Fibroblast of lung (primary cell): ENCODE measurements at regions not wholly inside any gene's neighbourhood (a gene's known extent, or its start where the extent isn't known, plus 50 kb on each side); places are given as distances from the start of the nearest gene placed in this dataset.

Experiments
- DNase-seq, 2 donors: peaks; one replicate each; pipeline versions ENCODE4 v3.0.0 to v3.0.0-alpha.2; 2010; ENCODE audit warnings: low read depth in 2 of 2
- H2AFZ ChIP-seq: 2 replicates; pipeline ENCODE4 v1.5.1; 2012; ENCODE audit warnings: low read length, control low read depth, inconsistent platforms
- H3K27ac ChIP-seq: 2 replicates; pipeline ENCODE4 v1.5.1; 2011; ENCODE audit warnings: low read length, control low read depth; ENCODE audit not compliant: insufficient read depth
- H3K27me3 ChIP-seq: 2 replicates; pipeline ENCODE4 v1.5.1; 2011; ENCODE audit warnings: mild to moderate bottlenecking, low read length; ENCODE audit not compliant: control insufficient read depth, insufficient read depth
- H3K36me3 ChIP-seq: 2 replicates; pipeline ENCODE4 v1.5.1; 2011; ENCODE audit warnings: low read length; ENCODE audit not compliant: control insufficient read depth, insufficient read depth
- H3K4me1 ChIP-seq: 2 replicates; pipeline ENCODE4 v1.5.1; 2011; ENCODE audit warnings: low read length; ENCODE audit not compliant: control insufficient read depth, insufficient read depth; ENCODE audit errors: extremely low read depth
- H3K4me2 ChIP-seq: 2 replicates; pipeline ENCODE4 v1.5.1; 2011; ENCODE audit warnings: low read length, control low read depth; ENCODE audit not compliant: insufficient read depth; ENCODE audit errors: extremely low read depth
- H3K4me3 ChIP-seq, 4 experiments: fragments of 200-600 bp in 1 of 4; sonication (generic) in 1 of 4; replicated peaks in 1 of 4; 2 replicates each; pipeline ENCODE4 v1.5.1; 2011 to 2016; ENCODE audit warnings: low read length in 4 of 4, low read depth in 3 of 4, mild to moderate bottlenecking in 3 of 4, control low read depth in 2 of 4, inconsistent platforms in 1 of 4, mixed read lengths in 1 of 4; ENCODE audit not compliant: insufficient read depth in 1 of 4; ENCODE audit errors: control extremely low read depth in 1 of 4
- H3K79me2 ChIP-seq: 2 replicates; pipeline ENCODE4 v1.5.1; 2012; ENCODE audit warnings: mild to moderate bottlenecking, low read length, inconsistent platforms; ENCODE audit not compliant: control insufficient read depth, insufficient read depth
- H3K9ac ChIP-seq: 2 replicates; pipeline ENCODE4 v1.5.1; 2011; ENCODE audit warnings: mild to moderate bottlenecking, low read length, control low read depth; ENCODE audit not compliant: insufficient read depth
- H3K9me3 ChIP-seq: 2 replicates; pipeline ENCODE4 v1.5.1; 2012; ENCODE audit warnings: low read depth, low read length; ENCODE audit not compliant: control insufficient read depth, insufficient read depth
- H4K20me1 ChIP-seq: 2 replicates; pipeline ENCODE4 v1.5.1; 2011; ENCODE audit warnings: low read length; ENCODE audit not compliant: control insufficient read depth, insufficient read depth; ENCODE audit errors: extremely low read depth
- EZH2 ChIP-seq: IDR thresholded peaks from 2 replicates; pipeline ENCODE4 v1.5.1; 2012; ENCODE audit warnings: low read length, control low read depth, mild to moderate bottlenecking; ENCODE audit errors: missing control alignments
- TF ChIP-seq, protein P1 (sequence below), 2 donors: IDR thresholded peaks in 1 of 2; conservative IDR thresholded peaks in 1 of 2; 1 replicate in 1 of 2; 2 replicates in 1 of 2; pipeline ENCODE4 v1.5.1; 2011 to 2012; ENCODE audit warnings: low read length in 2 of 2, control low read depth in 1 of 2, inconsistent platforms in 1 of 2, low read depth in 1 of 2, mild to moderate bottlenecking in 1 of 2

DNA sequence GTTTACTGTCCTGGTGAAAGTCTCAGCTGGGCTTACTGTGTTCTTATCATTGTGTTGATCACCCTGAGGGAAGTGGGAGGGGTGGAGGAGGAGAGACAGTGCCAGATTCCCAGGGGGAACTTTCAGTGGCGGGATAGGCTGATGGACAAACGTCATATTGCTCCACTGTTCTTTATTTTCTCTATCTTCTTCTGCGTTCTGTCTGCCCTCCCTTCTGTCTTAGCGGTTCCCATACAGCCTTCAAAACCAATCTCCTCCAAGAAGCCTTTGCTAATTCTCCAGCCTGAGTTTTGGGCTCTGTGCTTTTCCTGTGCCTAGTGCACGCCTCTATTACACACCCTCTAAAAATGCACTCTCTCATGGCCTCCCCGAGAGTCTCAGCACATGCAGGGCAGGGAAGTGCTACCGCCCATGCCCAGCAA is 448.7 kb upstream of the FAT1 start:
- peak overlapping the region; percentile 33 for H3K4me2 ChIP-seq
- DNase-seq = peak; percentile 73 to 80

DNA sequence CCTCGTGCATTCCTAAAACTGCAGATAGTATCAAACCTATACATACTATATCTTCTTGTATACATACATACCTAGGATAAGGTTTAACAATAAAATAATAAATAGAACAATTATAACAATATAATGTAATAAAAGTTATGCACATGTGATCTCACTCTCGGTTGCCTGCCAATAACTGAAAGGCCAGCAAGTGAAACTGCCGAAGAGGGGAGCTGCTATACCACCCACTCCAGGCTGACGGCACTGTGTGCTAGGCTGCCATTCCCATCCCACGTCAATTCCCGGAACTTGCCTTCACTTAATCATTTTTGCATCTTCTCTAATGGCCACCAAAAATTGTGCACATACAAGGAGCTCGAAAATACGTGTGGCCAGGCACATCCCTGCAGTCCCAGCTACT is 451.1 kb upstream of the FAT1 start:
- Histone ChIP-seq H4K20me1 (no peaks in the 10 kb centered on the region), H3K27ac (no peak overlapping the region), H2AFZ (no peak overlapping the region), H3K4me1 (peaks cover 4% of the 10 kb centered on the region), H3K4me3 (no peak overlapping the region), H3K4me2 (no peak overlapping the region), H3K27me3 (peaks cover under 1% of the 10 kb centered on the region), H3K36me3 (no peaks in the 10 kb centered on the region), H3K9ac (no peak overlapping the region), H3K79me2 (no peaks in the 10 kb centered on the region), H3K9me3 (no peaks in the 10 kb centered on the region)
- DNase-seq = no peak
- TF ChIP-seq EZH2 = no peak
- TF ChIP-seq, protein P1, sequence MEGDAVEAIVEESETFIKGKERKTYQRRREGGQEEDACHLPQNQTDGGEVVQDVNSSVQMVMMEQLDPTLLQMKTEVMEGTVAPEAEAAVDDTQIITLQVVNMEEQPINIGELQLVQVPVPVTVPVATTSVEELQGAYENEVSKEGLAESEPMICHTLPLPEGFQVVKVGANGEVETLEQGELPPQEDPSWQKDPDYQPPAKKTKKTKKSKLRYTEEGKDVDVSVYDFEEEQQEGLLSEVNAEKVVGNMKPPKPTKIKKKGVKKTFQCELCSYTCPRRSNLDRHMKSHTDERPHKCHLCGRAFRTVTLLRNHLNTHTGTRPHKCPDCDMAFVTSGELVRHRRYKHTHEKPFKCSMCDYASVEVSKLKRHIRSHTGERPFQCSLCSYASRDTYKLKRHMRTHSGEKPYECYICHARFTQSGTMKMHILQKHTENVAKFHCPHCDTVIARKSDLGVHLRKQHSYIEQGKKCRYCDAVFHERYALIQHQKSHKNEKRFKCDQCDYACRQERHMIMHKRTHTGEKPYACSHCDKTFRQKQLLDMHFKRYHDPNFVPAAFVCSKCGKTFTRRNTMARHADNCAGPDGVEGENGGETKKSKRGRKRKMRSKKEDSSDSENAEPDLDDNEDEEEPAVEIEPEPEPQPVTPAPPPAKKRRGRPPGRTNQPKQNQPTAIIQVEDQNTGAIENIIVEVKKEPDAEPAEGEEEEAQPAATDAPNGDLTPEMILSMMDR (conservative IDR thresholded peaks at IDR 0.05 in 1 of 2, IDR thresholded peaks at IDR 0.05 in 1 of 2; ENCODE audit: low read depth in 1 of 2, low read length in 2 of 2) = no peak

More for the DNA sequence above, 448.7 kb upstream of the FAT1 start:
- H3K9ac ChIP-seq = no peak overlapping the region
- H3K36me3 ChIP-seq = no peaks in the 10 kb centered on the region
- H3K27me3 ChIP-seq = no peaks in the 10 kb centered on the region
- H4K20me1 ChIP-seq = no peaks in the 10 kb centered on the region
- no peak overlapping the region for H2AFZ ChIP-seq
- H3K4me3 ChIP-seq = peak overlapping the region in 1 of 4 experiments; percentile 6
- TF ChIP-seq EZH2 = no peak
- TF ChIP-seq, protein P1 (conservative IDR thresholded peaks at IDR 0.05 in 1 of 2, IDR thresholded peaks at IDR 0.05 in 1 of 2; ENCODE audit: low read depth in 1 of 2, low read length in 2 of 2) = no peak
- no peaks in the 10 kb centered on the region for H3K9me3 ChIP-seq
- H3K79me2 ChIP-seq = no peaks in the 10 kb centered on the region
- peaks cover 4% of the 10 kb centered on the region for H3K4me1 ChIP-seq
- peak overlapping the region; percentile 23 for H3K27ac ChIP-seq

DNA sequence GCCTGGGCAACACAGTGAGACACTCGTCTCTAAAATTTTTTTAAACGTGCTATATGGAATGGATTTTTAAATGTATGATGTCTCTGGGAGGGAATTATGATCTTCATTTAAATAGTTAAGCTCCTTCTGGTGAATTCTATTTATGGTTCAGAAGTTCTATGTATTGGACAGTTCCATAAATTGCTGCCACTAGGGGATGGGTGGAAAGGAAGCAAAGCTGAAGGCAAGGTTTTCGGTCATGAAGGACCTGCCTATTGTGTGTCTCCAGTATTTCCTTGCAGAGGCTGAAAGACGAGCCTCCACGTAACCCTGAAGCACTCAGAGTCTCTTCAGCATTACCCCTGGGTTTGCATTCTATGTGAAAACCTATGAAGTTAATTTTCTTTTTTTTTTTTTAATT is 451.5 kb upstream of the FAT1 start:
- Histone ChIP-seq H3K4me1 (peaks cover 4% of the 10 kb centered on the region), H3K9me3 (no peaks in the 10 kb centered on the region), H3K4me2 (no peak overlapping the region), H3K4me3 (no peak overlapping the region), H3K36me3 (no peaks in the 10 kb centered on the region), H2AFZ (no peak overlapping the region), H4K20me1 (no peaks in the 10 kb centered on the region), H3K9ac (no peak overlapping the region), H3K27me3 (peaks cover 2% of the 10 kb centered on the region), H3K27ac (no peak overlapping the region), H3K79me2 (no peaks in the 10 kb centered on the region)
- DNase-seq = no peak
- TF ChIP-seq, protein P1 (conservative IDR thresholded peaks at IDR 0.05 in 1 of 2, IDR thresholded peaks at IDR 0.05 in 1 of 2; ENCODE audit: low read depth in 1 of 2, low read length in 2 of 2) = peak; percentile 21 to 30
- no peak for TF ChIP-seq EZH2
